ENCODE measurements at regions not wholly inside any gene's neighbourhood (a gene's known extent, or its start where the extent isn't known, plus 50 kb on each side); places are given as distances from the start of the nearest gene placed in this dataset.

DNA sequence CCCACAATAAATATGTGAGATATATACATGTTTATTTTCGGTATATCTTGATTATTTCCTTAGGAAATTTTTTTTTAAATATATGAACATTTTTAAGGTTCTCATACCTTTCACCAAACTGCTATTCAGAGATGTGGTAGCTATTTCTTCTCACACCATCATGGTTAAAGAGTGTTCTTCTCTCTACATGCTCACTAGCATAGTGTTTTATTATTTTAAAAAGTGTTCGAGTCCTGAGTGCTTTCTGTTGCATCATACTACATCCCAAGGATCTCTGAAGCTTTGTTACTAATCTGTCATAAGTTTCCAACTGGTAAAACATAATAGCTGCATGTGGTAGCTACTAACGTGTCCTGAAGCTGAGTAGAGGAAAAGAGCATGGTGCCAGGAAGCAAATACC is 177.4 kb upstream of the GLRA1 start:
- TF ChIP-seq POLR2A (IDR thresholded peaks at IDR 0.05; ENCODE audit: low read depth, low read length) (no peak), POLR2AphosphoS5 (IDR thresholded peaks at IDR 0.05; ENCODE audit: low read depth, low read length) (no peak)
